Cardiac septum (tissue), 1 donor: ENCODE measurements at regions not wholly inside any gene's neighbourhood (a gene's known extent, or its start where the extent isn't known, plus 50 kb on each side); places are given as distances from the start of the nearest gene placed in this dataset. TPM values are rescaled to one million over a fixed set of nuclear protein-coding genes. Genes with fewer than 3 reads are reported as not detected.

Experiments used
- DNase-seq: peaks from one replicate; pipeline ENCODE4 v3.0.0-alpha.2; 2020; ENCODE audit warnings: low spot score
- intact Hi-C: fragments of 100-400 bp; cut with DNase I; formaldehyde crosslinking; loops from one replicate; pipeline ENCODE4 v1.14.0; 2022
- microRNA-seq: library from miRNA; unstranded; fragments of <30 nt; microRNA quantifications from one replicate; pipeline ENCODE4 v1.2.0, GENCODE V29; 2020
- donor health status: DM: no; HTN: no; CAD: no.

- DNase-seq: no peak
- intact Hi-C loops: no loop called here
Observed at GRCh38 chr22:22827187-22827939, 60.3 kb upstream of the IGLL5 start.

- DNase-seq: no peak
- intact Hi-C loops: no loop called here
Observed at GRCh38 chr22:22830193-22830592, 57.4 kb upstream of the IGLL5 start.

- intact Hi-C loops: no loop called here
- DNase-seq: no peak
Observed at GRCh38 chr22:22830957-22831688, 56.5 kb upstream of the IGLL5 start.

- intact Hi-C loops: no loop called here
- no peak for DNase-seq
Observed at GRCh38 chr22:22833059-22833458, 54.6 kb upstream of the IGLL5 start.

- DNase-seq: no peak
- intact Hi-C loops: no loop called here
Observed at GRCh38 chr22:22833488-22833887, 54.1 kb upstream of the IGLL5 start.

GRCh38 chr22:22834204-22834603, 53.4 kb upstream of the IGLL5 start:
- intact Hi-C loops: no loop called here
- no peak for DNase-seq

- intact Hi-C loops: no loop called here
- no peak for DNase-seq
Observed at GRCh38 chr22:22834783-22835182, 52.8 kb upstream of the IGLL5 start.

GRCh38 chr22:22835242-22835641, 52.4 kb upstream of the IGLL5 start:
- intact Hi-C loops: no loop called here
- no peak for DNase-seq

- DNase-seq: no peak
- intact Hi-C loops: no loop called here
Observed at GRCh38 chr22:22835771-22836291, 51.8 kb upstream of the IGLL5 start.

GRCh38 chr22:22836635-22837034, 51.0 kb upstream of the IGLL5 start:
- intact Hi-C loops: no loop called here
- no peak for DNase-seq

Small RNA genes in the stretch of these regions (microRNA-seq; reads per million reads assigned to microRNA genes)
- gene MIR650: not detected
